ENCODE measurements at regions not wholly inside any gene's neighbourhood (a gene's known extent, or its start where the extent isn't known, plus 50 kb on each side); places are given as distances from the start of the nearest gene placed in this dataset.
"Not testable (repeated sequence)": the region's sequence is repeated elsewhere in the genome, so short reads cannot be mapped to it uniquely, and the experiment has no call there.

GRCh38 chr13:70995338-70995737 is 871.7 kb downstream of the DACH1 start:
- no peaks in the 10 kb centered on the region for H3K4me1 ChIP-seq
- intact Hi-C loops (cut with DNase I), result no loop called here
- H3K27ac ChIP-seq, result no peak overlapping the region

GRCh38 chr13:70994191-70994590 is 872.8 kb downstream of the DACH1 start:
- H3K27ac ChIP-seq, result no peak overlapping the region
- H3K4me3 ChIP-seq, result no peak overlapping the region
- H3K36me3 ChIP-seq, result no peaks in the 10 kb centered on the region
- no peak overlapping the region for H3K9ac ChIP-seq (ENCODE audit: low read depth in 2 of 2, low read length in 2 of 2)
- H3K27me3 ChIP-seq, result no peaks in the 10 kb centered on the region
- no peak for TF ChIP-seq CTCF (IDR thresholded peaks at IDR 0.05)
- H3K9me3 ChIP-seq, result no peaks in the 10 kb centered on the region
- no peak for DNase-seq
- intact Hi-C loops (cut with DNase I), result no loop called here
- no peaks in the 10 kb centered on the region for H3K4me1 ChIP-seq

More at GRCh38 chr13:70995338-70995737, 871.7 kb downstream of the DACH1 start:
- no peak for DNase-seq
- no peaks in the 10 kb centered on the region for H3K36me3 ChIP-seq
- no peak for TF ChIP-seq CTCF (IDR thresholded peaks at IDR 0.05)
- no peak overlapping the region for H3K9ac ChIP-seq (ENCODE audit: low read depth in 2 of 2, low read length in 2 of 2)
- no peaks in the 10 kb centered on the region for H3K27me3 ChIP-seq
- H3K9me3 ChIP-seq, result no peaks in the 10 kb centered on the region
- H3K4me3 ChIP-seq, result no peak overlapping the region

GRCh38 chr13:70987043-70987442 is 878.8 kb upstream of the KLHL1 start:
- no peak for DNase-seq
- no peak for TF ChIP-seq CTCF (IDR thresholded peaks at IDR 0.05)
- no peaks in the 10 kb centered on the region for H3K27me3 ChIP-seq
- H3K4me3 ChIP-seq, result no peak overlapping the region
- H3K9ac ChIP-seq (ENCODE audit: low read depth in 2 of 2, low read length in 2 of 2), result no peak overlapping the region
- no peaks in the 10 kb centered on the region for H3K36me3 ChIP-seq
- no peak overlapping the region for H3K27ac ChIP-seq
- intact Hi-C loops (cut with DNase I), result no loop called here
- H3K9me3 ChIP-seq, result no peaks in the 10 kb centered on the region
- no peaks in the 10 kb centered on the region for H3K4me1 ChIP-seq

- no peaks in the 10 kb centered on the region for H3K9me3 ChIP-seq
- H3K27me3 ChIP-seq, result no peaks in the 10 kb centered on the region
- intact Hi-C loops (cut with DNase I), result no loop called here
- no peaks in the 10 kb centered on the region for H3K36me3 ChIP-seq
- no peaks in the 10 kb centered on the region for H3K4me1 ChIP-seq
- no peak overlapping the region for H3K4me3 ChIP-seq
- H3K27ac ChIP-seq, result no peak overlapping the region
- no peak overlapping the region for H3K9ac ChIP-seq (ENCODE audit: low read depth in 2 of 2, low read length in 2 of 2)
- DNase-seq, result no peak
- TF ChIP-seq CTCF (IDR thresholded peaks at IDR 0.05), result no peak
These were observed 877.1 kb upstream of the KLHL1 start for GRCh38 chr13:70985371-70985770.

- intact Hi-C loops (cut with DNase I); H3K36me3 ChIP-seq; H3K9me3 ChIP-seq; DNase-seq; H3K27ac ChIP-seq; H3K4me3 ChIP-seq; H3K4me1 ChIP-seq; H3K9ac ChIP-seq (ENCODE audit: low read depth in 2 of 2, low read length in 2 of 2); H3K27me3 ChIP-seq: not testable (repeated sequence)
These were observed 873.0 kb upstream of the KLHL1 start for GRCh38 chr13:70981219-70981618.

GRCh38 chr13:70969321-70969720 is 861.1 kb upstream of the KLHL1 start:
- Histone ChIP-seq H3K4me3 (no peak overlapping the region), H3K9ac (ENCODE audit: low read depth in 2 of 2, low read length in 2 of 2) (no peak overlapping the region), H3K9me3 (no peaks in the 10 kb centered on the region), H3K4me1 (no peaks in the 10 kb centered on the region), H3K27me3 (no peaks in the 10 kb centered on the region), H3K36me3 (no peaks in the 10 kb centered on the region), H3K27ac (no peak overlapping the region)
- DNase-seq, result no peak
- no peak for TF ChIP-seq CTCF (IDR thresholded peaks at IDR 0.05)
- intact Hi-C loops (cut with DNase I), result loop anchor here (10.0 kb wide), 1 partner anchor 915 kb away; no protein-coding TSS in a partner anchor

All from colonic mucosa (tissue), 4 donors.